Stomach smooth muscle (tissue), 2 donors: ENCODE measurements at regions not wholly inside any gene's neighbourhood (a gene's known extent, or its start where the extent isn't known, plus 50 kb on each side); places are given as distances from the start of the nearest gene placed in this dataset.

Experiments
- H3K27ac ChIP-seq: one replicate; pipeline ENCODE4 v1.7.0; 2013; ENCODE audit warnings: mild to moderate bottlenecking, low read length, inconsistent platforms
- H3K27me3 ChIP-seq, 2 donors: one replicate each; pipeline ENCODE4 v1.7.0; 2013; ENCODE audit warnings: low read length in 2 of 2; ENCODE audit not compliant: insufficient read depth in 2 of 2, control insufficient read depth in 1 of 2
- H3K36me3 ChIP-seq, 2 donors: one replicate each; pipeline ENCODE4 v1.7.0; 2013; ENCODE audit warnings: low read length in 2 of 2; ENCODE audit not compliant: control insufficient read depth in 2 of 2, insufficient read depth in 2 of 2
- H3K4me1 ChIP-seq: one replicate; pipeline ENCODE4 v1.7.0; 2013; ENCODE audit warnings: low read length; ENCODE audit not compliant: control insufficient read depth, insufficient read depth
- H3K4me3 ChIP-seq, 2 donors: one replicate each; pipeline ENCODE4 v1.7.0; 2013; ENCODE audit warnings: low read length in 2 of 2
- H3K9ac ChIP-seq, 2 donors: one replicate each; pipeline ENCODE4 v1.7.0; 2013; ENCODE audit warnings: low read length in 2 of 2, mild to moderate bottlenecking in 1 of 2
- H3K9me3 ChIP-seq, 2 donors: one replicate each; pipeline ENCODE4 v1.7.0; 2013; ENCODE audit warnings: low read length in 2 of 2; ENCODE audit not compliant: control insufficient read depth in 2 of 2
- donor health status: healthy.
- donor health status: Pancreatic carcinoma.

DNA sequence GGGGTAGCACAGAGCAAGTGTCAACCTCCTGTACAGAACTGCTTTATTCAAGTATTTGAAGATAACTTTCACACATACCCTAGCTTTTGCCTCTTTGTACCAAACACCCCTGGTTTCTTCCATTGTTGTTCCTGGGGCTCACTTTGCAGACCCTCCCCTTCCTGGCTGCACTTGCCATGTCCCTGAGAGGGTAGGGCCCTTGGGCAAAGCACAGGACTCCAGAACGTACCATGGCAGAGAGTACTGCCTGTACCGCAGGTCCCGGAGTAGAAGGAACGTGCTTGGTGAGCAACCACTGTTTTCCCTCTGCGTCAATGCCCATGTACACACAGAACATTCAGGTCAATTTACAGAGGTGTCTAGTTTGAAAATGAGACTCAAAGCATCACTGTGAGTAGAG is 290.4 kb downstream of the EN1 start:
- H3K4me3 ChIP-seq = no peak overlapping the region
- no peak overlapping the region for H3K9ac ChIP-seq
- no peaks in the 10 kb centered on the region for H3K9me3 ChIP-seq
- no peaks in the 10 kb centered on the region for H3K4me1 ChIP-seq
- no peaks in the 10 kb centered on the region for H3K36me3 ChIP-seq
- no peak overlapping the region for H3K27ac ChIP-seq
- H3K27me3 ChIP-seq = no peaks in the 10 kb centered on the region

DNA sequence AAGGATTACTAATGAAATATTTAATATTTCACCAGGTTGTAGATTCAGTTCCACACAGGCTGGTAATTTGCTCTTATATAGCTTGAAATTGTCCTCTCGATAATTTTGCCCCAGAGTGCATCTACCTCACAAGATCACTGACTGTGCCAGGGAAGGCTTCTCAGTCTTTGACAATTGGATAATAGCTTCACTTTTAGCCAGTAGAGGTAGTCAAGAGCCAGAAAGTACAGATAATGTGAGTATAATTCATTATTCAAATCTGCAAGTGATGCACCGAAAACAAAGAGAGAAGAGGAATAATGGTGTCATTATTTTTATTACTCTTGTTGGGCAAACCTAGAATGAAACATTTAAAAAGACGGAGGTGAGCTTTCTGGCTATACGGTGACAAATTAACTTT is 292.8 kb downstream of the EN1 start:
- no peak overlapping the region for H3K27ac ChIP-seq
- no peaks in the 10 kb centered on the region for H3K36me3 ChIP-seq
- no peak overlapping the region for H3K9ac ChIP-seq
- H3K9me3 ChIP-seq = no peaks in the 10 kb centered on the region
- no peak overlapping the region for H3K4me3 ChIP-seq
- H3K4me1 ChIP-seq = no peaks in the 10 kb centered on the region
- H3K27me3 ChIP-seq = no peaks in the 10 kb centered on the region

DNA sequence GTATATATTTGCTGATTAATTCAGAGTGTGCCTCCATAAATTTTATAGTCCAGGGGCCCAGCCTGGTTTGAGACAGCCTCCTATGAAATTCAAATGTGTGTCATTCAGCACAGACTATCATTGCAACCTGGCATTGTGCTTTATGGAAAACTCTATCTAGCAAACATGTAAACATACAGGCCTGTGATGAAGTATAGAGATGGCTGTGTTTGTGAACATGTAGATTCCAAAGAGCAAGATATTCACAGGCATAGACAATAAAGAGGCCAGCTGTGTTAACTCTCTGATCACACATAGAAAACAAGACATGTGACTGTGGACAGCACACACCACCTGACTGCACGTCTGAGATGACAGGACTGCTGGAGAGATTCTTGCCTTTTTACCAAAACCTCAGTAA is 297.9 kb downstream of the EN1 start:
- Histone ChIP-seq H3K36me3 (no peaks in the 10 kb centered on the region), H3K27ac (no peak overlapping the region), H3K9ac (no peak overlapping the region), H3K9me3 (no peaks in the 10 kb centered on the region), H3K4me3 (no peak overlapping the region), H3K4me1 (no peaks in the 10 kb centered on the region), H3K27me3 (no peaks in the 10 kb centered on the region)

DNA sequence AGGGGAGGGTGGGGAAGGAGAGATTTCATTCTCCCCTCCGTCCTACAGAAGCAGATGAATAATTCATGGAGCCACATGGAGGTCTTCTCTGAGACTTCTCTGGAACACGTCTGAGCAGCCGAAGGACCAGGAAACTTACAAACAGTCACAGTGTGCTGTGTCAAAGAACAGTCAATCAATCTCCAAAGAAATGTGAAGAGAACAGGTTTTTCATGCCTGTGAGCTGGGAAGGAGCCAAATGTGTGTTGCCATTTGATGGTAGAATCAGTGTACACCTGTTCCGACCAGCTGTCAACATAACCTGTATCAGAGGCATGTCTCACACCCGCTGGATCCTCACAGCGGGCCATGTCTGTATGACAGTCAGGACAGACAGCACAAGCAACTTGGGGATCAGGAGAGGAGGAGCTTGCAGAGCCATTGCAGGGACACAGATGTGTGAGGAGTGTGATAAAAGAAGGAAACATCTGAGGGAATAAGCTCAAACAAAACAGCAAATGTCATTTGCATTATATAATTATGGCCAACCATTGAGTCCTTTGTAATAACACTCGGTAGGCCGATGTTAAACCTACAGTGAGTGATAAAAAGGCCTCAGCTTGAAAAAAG is 298.5 kb downstream of the EN1 start:
- H3K4me1 ChIP-seq = no peaks in the 10 kb centered on the region
- no peak overlapping the region for H3K4me3 ChIP-seq
- no peak overlapping the region for H3K27ac ChIP-seq
- no peaks in the 10 kb centered on the region for H3K9me3 ChIP-seq
- H3K36me3 ChIP-seq = no peaks in the 10 kb centered on the region
- no peaks in the 10 kb centered on the region for H3K27me3 ChIP-seq
- H3K9ac ChIP-seq = no peak overlapping the region

DNA sequence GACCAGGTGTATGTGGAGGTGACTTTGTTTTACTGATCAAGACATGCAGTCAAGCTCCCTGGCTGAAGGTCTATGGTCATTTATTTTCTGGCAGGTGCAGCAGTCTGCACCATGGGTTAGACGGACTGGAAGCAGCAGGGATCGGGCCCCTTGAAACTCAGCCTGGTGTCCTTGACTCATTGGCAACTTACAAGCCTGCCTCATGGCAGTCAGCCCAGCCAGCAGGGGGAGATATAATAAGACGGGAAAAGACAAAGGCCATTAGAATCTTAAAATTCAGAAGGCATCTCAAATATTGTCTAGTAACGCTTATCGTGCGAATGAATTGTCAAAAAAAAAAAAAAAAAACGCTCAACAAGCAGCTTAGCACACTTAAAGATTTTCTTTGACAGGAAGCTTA is 308.2 kb downstream of the EN1 start:
- Histone ChIP-seq H3K27ac (no peak overlapping the region), H3K27me3 (no peaks in the 10 kb centered on the region), H3K4me3 (no peak overlapping the region), H3K36me3 (no peaks in the 10 kb centered on the region), H3K9me3 (no peaks in the 10 kb centered on the region), H3K9ac (no peak overlapping the region), H3K4me1 (no peaks in the 10 kb centered on the region)

DNA sequence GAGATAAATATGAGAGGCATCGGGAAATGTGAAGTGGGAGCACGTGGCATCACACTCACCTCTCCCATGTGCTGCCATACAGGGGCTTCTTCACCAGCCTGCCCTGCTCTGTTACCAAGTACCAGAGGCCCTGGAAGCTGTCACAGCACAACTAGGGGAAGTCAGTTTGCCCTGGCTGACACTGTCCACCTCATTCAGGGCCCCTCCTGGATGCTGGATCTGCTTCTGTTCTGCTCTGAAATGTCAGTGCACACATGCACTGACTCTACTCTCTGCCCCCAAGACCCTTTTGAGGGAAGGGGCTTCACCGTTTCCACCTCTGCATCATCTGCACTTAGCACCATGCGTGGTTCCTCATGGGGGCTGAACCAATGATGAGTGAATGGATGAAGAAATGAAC is 311.1 kb downstream of the EN1 start:
- H3K27me3 ChIP-seq = no peaks in the 10 kb centered on the region

DNA sequence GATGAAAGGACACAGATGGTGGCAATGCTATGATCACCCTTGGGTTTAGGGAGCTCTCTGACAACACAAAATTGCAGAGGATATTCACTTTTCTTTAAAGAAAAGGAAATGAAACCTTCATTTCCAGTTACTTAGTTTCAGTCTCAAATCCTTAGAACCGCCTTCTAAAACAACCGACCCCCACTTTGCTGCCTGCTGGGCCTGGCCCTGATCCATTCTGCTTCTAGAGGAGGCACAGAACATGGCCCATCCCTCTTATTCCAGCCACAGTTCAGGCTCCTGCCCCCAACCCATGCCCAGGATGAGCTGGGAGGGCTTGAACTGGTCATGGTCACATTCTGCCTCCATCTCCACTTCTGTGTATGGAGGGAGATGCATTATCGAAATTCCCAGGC is 311.6 kb downstream of the EN1 start:
- H3K9ac ChIP-seq = no peak overlapping the region
- H3K27ac ChIP-seq = no peak overlapping the region
- H3K36me3 ChIP-seq = no peaks in the 10 kb centered on the region
- no peaks in the 10 kb centered on the region for H3K4me1 ChIP-seq
- no peak overlapping the region for H3K4me3 ChIP-seq
- peaks cover 0 to 1% of the 10 kb centered on the region in 2 donors for H3K27me3 ChIP-seq
- H3K9me3 ChIP-seq = no peaks in the 10 kb centered on the region

More for the DNA sequence above, 311.1 kb downstream of the EN1 start:
- Histone ChIP-seq H3K4me3 (no peak overlapping the region), H3K27ac (no peak overlapping the region), H3K4me1 (no peaks in the 10 kb centered on the region), H3K36me3 (no peaks in the 10 kb centered on the region), H3K9me3 (no peaks in the 10 kb centered on the region), H3K9ac (no peak overlapping the region)

DNA sequence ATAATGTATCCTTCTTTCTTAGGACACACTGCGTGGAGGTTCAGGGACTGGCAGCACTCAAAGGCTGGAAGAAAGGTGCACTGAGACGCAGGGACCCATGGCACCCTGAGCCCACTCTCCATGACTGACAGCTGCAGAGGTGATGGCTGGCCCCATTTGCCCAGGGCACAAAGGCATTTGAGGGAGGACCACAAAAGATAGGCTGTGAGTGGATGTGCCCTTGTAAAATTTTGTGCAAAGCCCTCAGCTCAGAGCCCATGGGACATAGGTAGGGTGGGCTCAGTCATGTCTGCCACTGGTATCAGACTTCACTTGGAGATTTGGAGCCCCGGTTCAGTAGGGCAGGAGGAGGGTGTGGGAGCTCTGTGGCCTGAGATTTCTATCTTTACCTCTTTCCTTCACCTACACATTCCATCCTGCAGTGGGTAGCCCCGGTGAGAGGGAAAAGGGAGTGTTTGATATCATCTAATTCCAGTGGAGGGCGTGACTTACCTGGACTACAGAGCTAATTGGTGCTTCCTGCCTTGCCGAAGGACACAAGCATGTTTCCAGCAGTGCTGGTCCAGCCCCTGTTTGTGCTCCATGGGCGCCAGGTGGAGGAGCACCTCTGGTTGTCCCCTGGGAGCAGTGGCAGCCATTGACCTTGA is 312.2 kb downstream of the EN1 start:
- Histone ChIP-seq H3K9ac (no peak overlapping the region), H3K9me3 (no peaks in the 10 kb centered on the region), H3K4me3 (no peak overlapping the region), H3K27ac (no peak overlapping the region), H3K36me3 (no peaks in the 10 kb centered on the region), H3K4me1 (no peaks in the 10 kb centered on the region), H3K27me3 (peaks cover 0 to 2% of the 10 kb centered on the region in 2 donors)

DNA sequence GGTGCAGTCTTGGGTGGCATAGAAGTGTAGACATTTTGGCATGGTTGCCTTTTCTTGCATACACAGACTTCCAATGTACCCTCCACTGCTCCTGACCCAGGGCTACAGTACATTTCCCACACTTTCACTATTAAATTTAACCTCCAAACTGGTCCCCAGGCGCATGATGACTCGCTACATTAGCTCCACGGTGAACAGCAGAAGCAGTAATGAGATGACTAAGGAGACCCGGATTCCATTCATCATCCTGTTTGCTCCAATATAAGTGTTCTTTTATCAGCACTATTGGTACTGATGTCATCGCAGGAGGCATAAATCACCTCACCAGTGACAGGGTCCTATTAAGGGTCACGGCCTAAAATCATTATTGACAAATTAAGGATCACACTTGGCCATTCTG is 316.5 kb downstream of the EN1 start:
- Histone ChIP-seq H3K9me3 (peaks cover 0 to 9% of the 10 kb centered on the region in 2 donors), H3K9ac (no peak overlapping the region), H3K27me3 (peaks cover 0 to 9% of the 10 kb centered on the region in 2 donors), H3K4me3 (no peak overlapping the region), H3K36me3 (no peaks in the 10 kb centered on the region), H3K4me1 (no peaks in the 10 kb centered on the region), H3K27ac (no peak overlapping the region)

DNA sequence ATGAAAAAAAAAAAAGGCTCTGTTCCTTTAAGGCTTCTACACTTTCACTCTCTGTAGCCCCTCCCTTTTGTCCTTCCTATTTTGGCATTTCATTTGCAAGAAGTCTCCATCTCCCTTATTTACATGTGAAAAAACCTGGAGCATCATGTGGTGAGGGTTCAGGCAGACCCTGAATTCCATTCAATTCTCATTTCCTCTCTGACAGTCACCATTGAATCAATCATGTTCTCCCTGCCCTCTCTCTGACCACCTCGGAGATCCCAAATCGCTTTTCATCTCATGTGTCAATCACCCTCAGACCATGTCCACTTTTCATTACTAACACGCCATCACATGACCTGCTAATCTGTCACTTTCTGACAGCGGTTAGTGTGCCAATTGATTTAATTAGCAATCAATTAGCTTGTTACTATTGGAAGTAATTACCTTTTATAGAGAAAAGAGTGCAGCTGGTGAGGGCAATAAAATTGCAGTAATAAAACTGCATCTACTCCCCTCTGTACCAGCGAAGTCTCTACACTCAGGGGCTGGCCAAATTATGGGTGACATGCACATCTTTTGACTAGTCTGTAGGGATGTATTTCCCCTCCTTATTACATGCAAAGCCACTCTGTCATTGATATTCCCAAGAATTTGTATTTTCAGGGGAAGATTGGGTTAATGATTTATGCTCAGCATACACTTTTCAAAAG is 317.4 kb downstream of the EN1 start:
- H3K9ac ChIP-seq = no peak overlapping the region
- peaks cover 0 to 9% of the 10 kb centered on the region in 2 donors for H3K9me3 ChIP-seq

DNA sequence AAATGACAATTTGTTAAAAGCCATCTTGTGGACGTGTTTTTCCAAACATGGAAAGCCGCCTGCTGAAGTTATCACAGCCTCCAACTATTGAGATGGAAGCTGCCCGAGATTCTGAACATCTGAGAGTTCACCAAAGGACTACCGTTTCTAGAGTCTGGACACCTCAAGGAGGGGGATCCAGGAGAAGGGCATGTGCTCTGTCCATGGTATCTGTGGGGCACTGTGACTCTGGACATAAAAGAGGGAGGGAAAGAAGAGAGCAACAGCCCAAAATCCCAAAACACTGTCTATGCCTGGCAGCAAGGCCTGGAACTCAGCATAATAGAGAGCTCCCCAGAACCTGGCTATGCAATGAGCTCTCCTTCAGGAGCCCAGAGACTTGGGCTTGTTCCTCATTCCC is 319.9 kb downstream of the EN1 start:
- Histone ChIP-seq H3K9ac (no peak overlapping the region), H3K4me3 (no peak overlapping the region), H3K27ac (no peak overlapping the region), H3K36me3 (no peaks in the 10 kb centered on the region), H3K27me3 (peaks cover 0 to 9% of the 10 kb centered on the region in 2 donors), H3K9me3 (peaks cover 0 to 9% of the 10 kb centered on the region in 2 donors), H3K4me1 (no peaks in the 10 kb centered on the region)

More for the DNA sequence above, 317.4 kb downstream of the EN1 start:
- Histone ChIP-seq H3K4me3 (no peak overlapping the region), H3K4me1 (no peaks in the 10 kb centered on the region), H3K36me3 (no peaks in the 10 kb centered on the region), H3K27ac (no peak overlapping the region), H3K27me3 (peaks cover 0 to 9% of the 10 kb centered on the region in 2 donors)
